ENCODE measurements at regions not wholly inside any gene's neighbourhood (a gene's known extent, or its start where the extent isn't known, plus 50 kb on each side); places are given as distances from the start of the nearest gene placed in this dataset.

GRCh38 chr15:88403351-88403791, 63.8 kb downstream of the MRPL46 start:
- Histone ChIP-seq H3K4me3 (ENCODE audit: low read depth, low read length) (no peak overlapping the region), H3K4me1 (peaks cover 6% of the 10 kb centered on the region; the same call in 1 of the 2 replicates), H3K9me3 (no peaks in the 10 kb centered on the region), H3K36me3 (no peaks in the 10 kb centered on the region), H3K27me3 (no peaks in the 10 kb centered on the region)
- TF ChIP-seq CTCF (IDR thresholded peaks at IDR 0.05; ENCODE audit: low read depth, low read length) = no peak
- no peak for DNase-seq

- no peaks in the 10 kb centered on the region for H3K9me3 ChIP-seq
- H3K4me1 ChIP-seq = peaks cover 6% of the 10 kb centered on the region; the same call in 1 of the 2 replicates
These were observed 65.1 kb downstream of the MRPL46 start for GRCh38 chr15:88401996-88402656.

GRCh38 chr15:88401251-88401995, 65.8 kb downstream of the MRPL46 start:
- peaks cover 6% of the 10 kb centered on the region; the same call in 1 of the 2 replicates for H3K4me1 ChIP-seq

More at GRCh38 chr15:88401996-88402656, 65.1 kb downstream of the MRPL46 start:
- Histone ChIP-seq H3K4me3 (ENCODE audit: low read depth, low read length) (no peak overlapping the region), H3K36me3 (no peaks in the 10 kb centered on the region), H3K27me3 (no peaks in the 10 kb centered on the region)
- DNase-seq = peak; percentile 75
- no peak for TF ChIP-seq CTCF (IDR thresholded peaks at IDR 0.05; ENCODE audit: low read depth, low read length)

GRCh38 chr15:88400591-88401250, 66.5 kb downstream of the MRPL46 start:
- Histone ChIP-seq H3K36me3 (no peaks in the 10 kb centered on the region), H3K27me3 (no peaks in the 10 kb centered on the region), H3K4me3 (ENCODE audit: low read depth, low read length) (no peak overlapping the region), H3K9me3 (no peaks in the 10 kb centered on the region), H3K4me1 (peaks cover 6% of the 10 kb centered on the region; the same call in 1 of the 2 replicates)
- TF ChIP-seq CTCF (IDR thresholded peaks at IDR 0.05; ENCODE audit: low read depth, low read length) = no peak
- DNase-seq = no peak

More at GRCh38 chr15:88401251-88401995, 65.8 kb downstream of the MRPL46 start:
- H3K9me3 ChIP-seq = no peaks in the 10 kb centered on the region
- DNase-seq = no peak
- no peaks in the 10 kb centered on the region for H3K27me3 ChIP-seq
- H3K4me3 ChIP-seq (ENCODE audit: low read depth, low read length) = no peak overlapping the region
- H3K36me3 ChIP-seq = no peaks in the 10 kb centered on the region
- no peak for TF ChIP-seq CTCF (IDR thresholded peaks at IDR 0.05; ENCODE audit: low read depth, low read length)

- TF ChIP-seq CTCF (IDR thresholded peaks at IDR 0.05; ENCODE audit: low read depth, low read length) = no peak
- H3K4me3 ChIP-seq (ENCODE audit: low read depth, low read length) = no peak overlapping the region
- peaks cover 6% of the 10 kb centered on the region; the same call in 1 of the 2 replicates for H3K4me1 ChIP-seq
- no peaks in the 10 kb centered on the region for H3K27me3 ChIP-seq
- no peaks in the 10 kb centered on the region for H3K9me3 ChIP-seq
- no peaks in the 10 kb centered on the region for H3K36me3 ChIP-seq
- DNase-seq = no peak
These were observed 67.1 kb downstream of the MRPL46 start for GRCh38 chr15:88400084-88400483.
